Colon (tissue), 2 donors: ENCODE measurements at regions not wholly inside any gene's neighbourhood (a gene's known extent, or its start where the extent isn't known, plus 50 kb on each side); places are given as distances from the start of the nearest gene placed in this dataset.

Experiments used
- FAIRE-seq: peaks from 2 replicates; lab custom pipeline; 2012; peaks lifted over from hg19 to GRCh38; lab: Jason Lieb, UNC
- donor health status: control.
- donor health status: control.

- no peak for FAIRE-seq
These were observed 332.9 kb upstream of the ARRDC4 start for GRCh38 chr15:97627634-97628033.

GRCh38 chr15:97645758-97646157 lies 314.7 kb upstream of the ARRDC4 start:
- FAIRE-seq: no peak

- no peak for FAIRE-seq
These were observed 311.8 kb upstream of the ARRDC4 start for GRCh38 chr15:97648728-97649127.

GRCh38 chr15:97652041-97652440 lies 308.5 kb upstream of the ARRDC4 start:
- FAIRE-seq: no peak

GRCh38 chr15:97652700-97653167 lies 307.8 kb upstream of the ARRDC4 start:
- no peak for FAIRE-seq

GRCh38 chr15:97653896-97654295 lies 306.6 kb upstream of the ARRDC4 start:
- peak; percentile 38 for FAIRE-seq

DNA sequence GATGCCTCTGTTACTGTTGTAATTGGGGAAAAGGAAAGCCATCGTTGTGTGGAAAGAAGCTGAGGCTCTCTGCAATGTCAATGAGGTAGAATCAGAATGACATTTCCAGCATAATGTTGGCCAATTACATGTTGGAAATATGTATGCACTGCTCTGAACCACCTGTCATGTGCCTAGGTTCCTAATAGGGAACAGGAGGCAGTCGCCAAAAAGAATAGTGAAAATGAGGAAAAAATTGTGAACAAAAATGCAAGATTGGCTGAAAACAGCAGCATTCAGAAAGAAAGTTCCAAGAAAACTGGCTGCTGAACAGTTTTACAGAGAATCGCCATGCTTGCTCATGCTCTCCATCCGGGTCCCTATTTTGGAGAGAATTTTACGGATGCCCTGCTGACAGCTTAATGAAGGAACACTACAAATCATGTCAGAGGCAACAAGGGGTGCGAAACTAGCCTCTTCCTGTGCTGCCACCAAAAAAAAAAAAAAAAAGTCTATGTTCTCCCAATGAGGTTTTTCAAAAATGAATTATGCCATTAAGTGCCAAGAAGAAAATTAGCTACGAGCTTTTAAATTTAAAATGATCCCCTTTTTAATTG lies 305.9 kb upstream of the ARRDC4 start:
- FAIRE-seq: no peak

DNA sequence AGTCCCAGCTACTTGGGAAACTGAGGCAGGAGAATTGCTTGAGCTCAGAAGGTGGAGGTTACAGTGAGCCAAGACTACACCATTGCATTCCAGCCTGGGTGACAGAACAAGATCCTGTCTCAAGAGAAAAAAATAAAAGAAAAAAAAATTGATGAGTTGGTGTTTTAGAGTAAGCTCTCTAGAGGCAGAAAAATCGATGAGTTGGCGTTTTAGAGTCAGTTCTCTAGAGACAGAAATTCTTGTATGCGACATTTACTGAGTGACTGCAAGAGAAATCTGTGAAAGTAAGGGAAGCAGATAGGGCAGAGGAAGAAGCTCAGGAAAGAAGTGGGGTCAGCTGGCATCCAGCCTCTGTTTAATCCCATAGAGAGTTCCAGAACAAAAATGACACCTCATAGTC lies 298.7 kb upstream of the ARRDC4 start:
- no peak for FAIRE-seq

DNA sequence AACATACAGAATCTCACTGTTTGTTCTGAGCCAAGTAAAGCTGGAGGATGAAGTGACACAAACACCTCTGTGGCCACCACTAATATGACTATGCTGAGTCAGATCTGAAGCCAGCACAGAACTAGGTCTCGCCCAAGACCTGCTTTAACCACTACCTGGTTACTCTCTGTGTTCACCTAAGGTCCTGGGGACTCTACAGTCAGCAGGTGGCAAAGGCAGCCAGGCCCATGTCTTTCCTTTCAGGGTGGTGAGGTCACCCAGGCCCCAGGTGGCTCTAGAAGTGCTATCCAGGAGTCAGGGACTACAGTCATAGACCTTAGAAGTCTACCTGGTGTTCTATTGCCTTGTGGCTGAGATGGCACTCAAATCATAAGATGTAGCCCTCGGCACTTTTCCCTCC lies 287.9 kb upstream of the ARRDC4 start:
- FAIRE-seq: no peak

GRCh38 chr15:97678656-97679055 lies 281.8 kb upstream of the ARRDC4 start:
- FAIRE-seq: no peak

GRCh38 chr15:97679106-97679688 lies 281.3 kb upstream of the ARRDC4 start:
- peak; percentile 31 for FAIRE-seq

DNA sequence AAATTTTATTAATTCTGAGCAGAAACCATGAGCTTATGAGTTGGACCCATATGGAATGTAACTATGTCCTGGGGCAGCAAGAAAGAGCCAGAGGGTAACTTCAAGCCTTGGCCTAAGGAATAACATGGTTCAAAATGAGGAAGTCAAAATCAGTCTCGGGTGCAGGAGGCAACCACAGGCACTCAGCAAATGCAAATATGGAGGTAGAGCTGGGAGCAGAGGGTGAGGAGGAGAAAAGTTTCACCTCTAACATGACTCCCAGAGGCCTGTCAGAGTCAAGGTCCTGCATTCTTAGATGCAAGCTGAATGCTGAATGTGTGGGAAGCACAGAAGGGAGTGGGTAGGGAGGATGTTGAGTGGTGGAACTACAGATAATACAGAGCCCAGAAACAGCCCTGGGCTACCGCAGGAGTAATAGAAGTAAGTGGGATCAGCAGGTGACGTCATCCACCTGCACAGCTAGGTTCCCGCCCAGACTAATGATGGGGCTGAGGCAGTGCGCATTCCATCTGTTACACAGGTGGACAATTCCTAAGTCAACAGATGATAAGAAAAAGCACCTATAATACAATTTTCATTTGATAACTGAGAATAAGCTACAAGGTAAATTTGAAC lies 279.8 kb upstream of the ARRDC4 start:
- no peak for FAIRE-seq

- no peak for FAIRE-seq
These were observed 276.7 kb upstream of the ARRDC4 start for GRCh38 chr15:97683831-97684230.

- FAIRE-seq: no peak
These were observed 276.3 kb upstream of the ARRDC4 start for GRCh38 chr15:97684249-97684648.

DNA sequence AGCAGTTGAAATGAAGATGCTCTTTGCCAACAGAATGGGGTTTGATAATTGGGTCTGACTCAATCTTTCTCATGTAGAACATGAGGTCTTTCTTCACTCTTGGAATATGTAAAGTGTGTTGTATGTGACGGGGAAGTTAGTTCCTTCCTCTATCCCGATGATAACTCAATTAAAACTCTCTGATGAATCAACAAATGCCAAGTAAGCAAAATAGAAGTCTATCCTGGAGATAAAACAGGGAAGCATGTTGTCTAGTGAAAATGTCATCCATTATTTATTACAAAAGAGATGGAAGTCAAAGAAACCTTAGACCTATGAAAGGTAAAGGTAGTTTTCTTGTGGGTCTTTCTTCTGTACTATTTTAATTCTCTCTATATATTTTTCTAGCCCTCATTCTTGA lies 274.2 kb upstream of the ARRDC4 start:
- no peak for FAIRE-seq

DNA sequence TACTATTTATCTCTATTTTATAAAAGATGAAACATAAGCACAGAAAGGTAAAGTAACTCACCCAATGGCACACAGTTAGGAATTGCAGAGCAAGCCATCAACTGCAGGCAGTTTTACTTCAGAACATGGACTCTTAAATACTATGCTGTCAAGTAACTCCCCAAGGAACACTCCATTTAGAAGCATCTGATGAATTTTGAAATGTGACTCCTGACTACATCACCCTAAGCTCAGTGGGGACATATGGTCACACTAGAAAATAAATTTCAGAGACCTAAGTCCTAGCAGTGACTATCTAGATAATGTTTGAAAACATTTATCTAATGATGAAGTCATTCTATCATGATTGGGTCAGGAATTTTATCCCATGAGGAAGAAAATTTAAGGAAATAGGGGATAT lies 272.8 kb upstream of the ARRDC4 start:
- no peak for FAIRE-seq

DNA sequence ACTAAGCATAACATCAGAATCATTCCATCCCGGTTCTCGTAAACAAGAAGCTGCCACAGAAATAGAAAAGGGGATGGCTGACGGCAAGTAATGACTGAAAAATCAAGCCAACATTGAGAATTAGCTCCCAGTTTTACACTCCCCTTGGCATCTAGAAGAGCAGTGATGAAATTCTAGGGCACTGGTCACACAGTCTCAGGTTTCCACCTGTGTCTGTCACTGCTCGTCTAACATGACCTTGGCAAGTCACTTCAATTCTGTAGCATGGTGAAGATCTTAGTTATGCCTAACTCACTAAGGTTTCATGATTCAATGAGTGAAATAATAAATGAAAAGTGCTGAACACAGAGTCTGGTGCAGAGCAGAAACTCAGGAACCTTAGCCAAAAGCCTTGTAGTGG lies 272.3 kb upstream of the ARRDC4 start:
- FAIRE-seq: no peak

GRCh38 chr15:97688886-97689285 lies 271.6 kb upstream of the ARRDC4 start:
- FAIRE-seq: no peak

DNA sequence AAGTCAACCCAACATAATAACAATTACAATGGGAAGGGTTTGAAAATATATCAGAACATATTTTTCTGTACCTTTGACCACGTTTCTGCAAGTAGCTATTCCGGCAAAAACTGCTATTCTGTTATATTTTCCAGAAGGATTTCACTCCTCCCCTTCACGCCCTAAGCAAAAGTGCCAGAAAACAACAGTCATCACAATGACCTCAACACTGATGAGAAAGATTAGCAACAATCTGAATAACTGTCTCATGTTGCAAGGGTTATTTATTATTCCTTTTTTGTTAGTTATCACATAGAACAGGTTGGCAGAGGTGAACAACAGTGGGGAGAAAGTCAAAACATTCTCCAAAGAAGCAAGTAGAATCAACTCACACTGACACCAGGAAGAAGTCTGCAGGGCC lies 269.4 kb upstream of the ARRDC4 start:
- no peak for FAIRE-seq

GRCh38 chr15:97691799-97692198 lies 268.7 kb upstream of the ARRDC4 start:
- no peak for FAIRE-seq

GRCh38 chr15:97692301-97693015 lies 268.0 kb upstream of the ARRDC4 start:
- FAIRE-seq: no peak

GRCh38 chr15:97694456-97694855 lies 266.0 kb upstream of the ARRDC4 start:
- FAIRE-seq: no peak

- FAIRE-seq: no peak
These were observed 257.1 kb upstream of the ARRDC4 start for GRCh38 chr15:97703400-97703799.
